ENCODE measurements at regions not wholly inside any gene's neighbourhood (a gene's known extent, or its start where the extent isn't known, plus 50 kb on each side); places are given as distances from the start of the nearest gene placed in this dataset.

- no peak for DNase-seq (ENCODE audit: low spot score)
These were observed 151.7 kb upstream of the CPEB2 start for GRCh38 chr4:14850455-14851097.

- no peak for DNase-seq (ENCODE audit: low spot score)
These were observed 148.9 kb upstream of the CPEB2 start for GRCh38 chr4:14853176-14853943.

DNA sequence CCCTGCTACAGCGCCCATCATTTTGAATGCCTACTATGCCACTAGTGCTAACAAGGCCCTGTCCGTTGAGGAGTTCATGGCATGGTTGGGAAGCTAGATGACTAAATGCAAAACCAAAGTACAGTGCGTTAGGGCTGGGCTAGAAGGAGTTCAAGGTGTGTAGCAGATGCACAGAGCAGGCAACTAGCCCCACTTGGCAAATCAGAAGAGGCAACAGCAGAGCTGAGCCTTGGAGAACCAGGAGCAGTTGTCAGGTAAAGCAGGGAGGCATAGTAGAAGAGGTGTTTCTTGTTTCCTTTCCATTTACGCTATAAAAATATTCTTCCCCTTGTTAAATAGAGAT, 146.6 kb upstream of the CPEB2 start:
- no peak for DNase-seq (ENCODE audit: low spot score)

GRCh38 chr4:14856062-14856933, 146.0 kb upstream of the CPEB2 start:
- DNase-seq (ENCODE audit: low spot score) = peak; percentile 78

DNA sequence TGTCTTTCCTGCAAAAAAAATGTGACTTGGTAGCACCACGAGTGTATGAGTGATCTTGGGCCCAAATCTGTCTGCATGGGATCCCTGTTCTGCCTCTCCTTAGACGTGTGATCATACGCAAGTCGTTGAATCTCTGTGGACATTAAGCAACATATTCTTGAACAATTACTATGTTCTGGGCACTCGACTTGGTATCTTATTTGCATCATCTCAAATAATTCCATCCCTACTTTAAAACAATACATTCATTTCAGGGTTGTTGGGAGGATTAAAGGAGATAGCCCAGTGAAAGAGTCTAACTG, 145.4 kb upstream of the CPEB2 start:
- no peak for DNase-seq (ENCODE audit: low spot score)

- no peak for DNase-seq (ENCODE audit: low spot score)
These were observed 144.8 kb upstream of the CPEB2 start for GRCh38 chr4:14857475-14857874.

GRCh38 chr4:14857981-14858380, 144.3 kb upstream of the CPEB2 start:
- DNase-seq (ENCODE audit: low spot score) = no peak

GRCh38 chr4:14862891-14863290, 139.4 kb upstream of the CPEB2 start:
- DNase-seq (ENCODE audit: low spot score) = no peak

DNA sequence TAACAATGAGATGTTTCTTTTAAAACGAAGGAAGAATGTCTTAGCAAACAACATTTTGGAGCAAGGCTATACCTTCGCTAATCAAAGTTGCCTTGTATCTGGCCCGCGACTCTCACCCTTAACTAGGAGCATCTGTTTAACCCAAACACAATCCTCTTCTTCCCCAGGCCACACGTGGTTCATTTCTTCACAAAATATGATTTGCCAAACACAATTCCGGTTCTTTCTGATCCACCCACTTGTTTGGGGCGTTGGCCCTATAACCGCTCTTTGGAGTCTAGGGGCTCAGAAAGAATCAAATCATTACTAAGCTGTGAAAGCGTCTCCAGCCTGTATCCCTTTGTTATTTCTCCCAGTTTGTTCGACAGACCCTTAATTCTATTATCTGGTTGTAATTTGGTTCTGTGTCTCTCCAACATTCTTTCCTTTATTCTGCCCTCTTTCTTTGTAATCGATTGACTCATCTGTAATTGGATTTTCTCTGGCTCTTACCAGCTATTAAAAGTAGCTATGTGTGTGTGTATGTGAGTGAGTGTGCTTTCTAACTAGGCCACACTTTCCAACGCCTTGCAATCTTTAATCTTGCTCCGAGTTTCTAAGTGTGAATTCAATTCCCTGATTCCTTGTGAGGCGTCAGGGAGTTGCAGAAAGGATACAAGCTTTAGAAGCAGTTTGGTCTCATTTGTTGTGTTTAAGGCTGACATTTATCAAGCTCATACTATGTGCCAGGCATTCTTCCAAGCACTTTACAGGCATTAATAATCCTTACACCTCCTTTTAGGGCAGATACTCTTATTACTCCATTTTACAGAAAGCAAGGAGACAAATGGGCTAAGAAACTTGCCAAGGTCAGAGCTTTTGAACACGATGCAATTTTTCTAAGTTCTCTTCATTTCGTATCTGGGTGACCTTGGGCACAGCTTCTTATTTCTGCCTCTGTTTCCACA, 138.6 kb upstream of the CPEB2 start:
- DNase-seq (ENCODE audit: low spot score) = no peak

DNA sequence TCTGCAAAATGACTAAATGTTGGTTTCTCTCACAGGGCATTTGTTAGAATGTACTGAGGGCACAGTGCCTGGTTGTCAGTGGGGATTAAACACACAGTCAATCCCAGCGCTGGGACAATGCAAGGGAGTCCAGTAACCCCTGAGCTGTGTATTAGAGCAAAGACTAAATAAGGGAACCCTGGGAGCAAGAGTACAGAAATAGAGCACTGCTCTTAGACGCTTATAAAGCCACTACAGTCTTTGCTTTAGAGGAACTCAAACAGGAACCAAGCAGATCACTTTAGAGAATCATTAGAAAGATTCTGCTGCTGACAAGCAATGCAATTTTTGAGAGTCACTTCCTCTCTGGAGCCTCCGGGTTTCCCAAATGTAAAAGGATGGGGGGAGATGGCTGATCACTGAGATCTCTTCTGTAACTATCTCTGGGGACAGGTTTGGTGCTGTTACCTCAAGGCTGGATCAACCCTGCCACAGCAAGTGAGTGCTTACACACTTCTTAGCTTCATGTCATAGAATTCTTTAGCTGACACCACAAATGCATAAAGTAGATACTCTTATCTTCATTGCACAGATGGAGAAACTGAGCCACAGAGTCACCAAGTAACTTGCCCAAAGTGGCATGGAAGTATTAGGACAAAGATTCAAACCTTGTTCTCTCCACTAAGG, 137.8 kb upstream of the CPEB2 start:
- no peak for DNase-seq (ENCODE audit: low spot score)

GRCh38 chr4:14865031-14865366, 137.3 kb upstream of the CPEB2 start:
- no peak for DNase-seq (ENCODE audit: low spot score)

- no peak for DNase-seq (ENCODE audit: low spot score)
These were observed 136.5 kb upstream of the CPEB2 start for GRCh38 chr4:14865804-14866203.

- DNase-seq (ENCODE audit: low spot score) = no peak
These were observed 134.4 kb upstream of the CPEB2 start for GRCh38 chr4:14867847-14868246.

DNA sequence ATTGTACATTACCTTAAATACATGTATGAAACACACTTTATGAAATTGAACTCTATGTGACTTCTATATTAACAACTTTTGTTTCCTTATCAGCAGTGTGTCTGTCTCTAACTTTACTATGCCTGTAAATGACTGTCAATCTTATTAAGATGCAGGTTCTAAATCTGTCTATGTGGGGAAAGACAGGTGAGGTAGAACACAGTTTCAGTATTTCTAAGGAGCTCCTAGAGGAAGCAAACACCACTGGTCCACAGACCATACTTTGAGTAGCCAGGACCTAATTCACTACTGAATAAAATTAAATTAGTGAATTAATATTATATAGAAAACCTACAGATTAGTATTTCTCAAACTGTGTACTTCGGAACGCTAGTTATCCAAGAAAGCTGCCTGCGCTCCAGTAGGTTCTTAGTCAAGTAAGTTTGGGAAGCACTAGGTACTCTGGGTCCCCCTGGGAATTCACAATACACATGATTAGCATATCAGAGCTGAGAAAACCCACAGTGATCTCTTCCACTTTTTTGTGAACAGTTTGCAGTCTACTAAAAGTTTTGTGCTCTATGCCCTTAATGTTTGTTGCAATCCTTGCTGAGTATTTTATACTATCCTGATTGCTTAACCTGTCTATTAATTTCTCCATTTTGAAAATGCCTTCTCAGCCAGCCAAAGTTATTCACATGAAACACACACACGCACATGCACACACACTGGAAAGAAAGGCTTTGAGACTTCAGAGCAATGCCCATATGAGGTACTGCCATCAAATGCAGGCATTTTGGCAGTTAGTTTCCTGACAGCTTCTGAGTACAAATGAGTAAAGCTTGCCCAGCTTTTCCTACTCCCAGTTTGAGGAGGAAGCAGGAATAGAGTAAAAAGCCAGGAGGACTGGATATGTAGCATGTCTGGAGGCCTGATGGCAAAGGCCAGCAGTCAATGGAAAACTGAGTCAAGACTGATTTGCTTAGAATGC, 133.6 kb upstream of the CPEB2 start:
- DNase-seq (ENCODE audit: low spot score) = no peak

GRCh38 chr4:14871676-14872430, 130.4 kb upstream of the CPEB2 start:
- DNase-seq (ENCODE audit: low spot score) = no peak

DNA sequence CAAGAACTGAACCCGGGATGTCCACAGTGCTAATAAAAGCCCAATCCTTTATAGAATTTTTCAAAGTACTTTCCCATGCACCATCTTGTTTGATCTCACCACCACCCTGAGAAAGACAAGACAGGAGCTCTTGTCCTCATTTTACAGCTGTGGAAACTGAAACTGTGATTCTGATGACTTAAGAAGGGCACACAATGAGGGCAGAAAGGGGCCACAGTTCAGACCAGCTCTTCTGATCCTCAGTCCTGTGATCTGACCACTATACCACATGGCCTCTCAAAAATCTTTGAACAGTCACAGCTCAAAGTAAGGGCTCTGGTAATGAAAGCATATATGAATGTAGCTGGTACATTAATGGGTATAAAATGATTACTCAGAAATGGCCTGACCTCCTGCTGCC, 127.3 kb upstream of the CPEB2 start:
- DNase-seq (ENCODE audit: low spot score) = no peak

DNA sequence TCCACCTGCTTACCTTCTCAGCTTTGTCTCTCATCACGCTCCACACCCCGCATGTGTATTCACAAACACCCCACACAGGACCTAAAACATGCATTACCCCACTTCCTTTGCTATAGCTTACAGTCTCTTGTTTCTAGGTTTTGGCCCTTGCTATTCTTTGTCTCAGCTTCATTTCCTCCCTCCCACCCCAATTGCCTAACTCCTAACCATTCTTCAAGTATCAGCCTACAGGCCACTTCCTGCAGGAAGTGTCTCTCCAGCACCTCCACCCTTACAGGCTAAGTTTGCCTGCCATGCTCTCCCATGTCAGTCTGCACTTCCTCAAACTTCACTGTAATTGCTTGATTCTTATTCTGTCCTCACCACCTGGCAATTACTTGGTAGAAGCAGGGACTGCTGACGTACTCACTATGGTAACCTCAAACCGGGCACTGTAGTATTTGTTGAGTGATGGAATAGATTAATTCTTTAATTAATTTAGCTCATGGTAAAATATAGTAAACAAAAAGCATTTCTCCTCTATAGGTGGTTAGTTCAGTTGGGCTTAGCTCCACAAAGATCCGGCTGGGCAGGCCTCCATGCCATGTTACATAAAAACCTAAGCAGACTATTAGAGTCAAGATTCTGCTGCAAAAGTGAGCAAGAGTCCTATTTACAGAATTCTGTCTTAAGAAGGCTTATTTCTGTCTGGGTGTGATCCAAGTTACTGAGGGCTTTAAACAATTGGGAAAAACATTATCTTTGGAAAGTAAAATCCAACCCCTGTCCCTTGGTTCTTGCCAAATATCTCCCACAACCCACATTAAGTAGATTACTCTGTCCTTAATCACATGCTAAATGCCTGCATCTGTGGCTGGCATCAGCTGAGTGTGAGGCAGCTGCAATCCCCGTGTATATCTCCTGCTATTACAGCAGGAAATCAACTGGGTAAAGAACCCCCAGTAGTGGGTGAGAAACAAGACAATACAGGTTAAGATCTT, 124.7 kb upstream of the CPEB2 start:
- DNase-seq (ENCODE audit: low spot score) = no peak

DNA sequence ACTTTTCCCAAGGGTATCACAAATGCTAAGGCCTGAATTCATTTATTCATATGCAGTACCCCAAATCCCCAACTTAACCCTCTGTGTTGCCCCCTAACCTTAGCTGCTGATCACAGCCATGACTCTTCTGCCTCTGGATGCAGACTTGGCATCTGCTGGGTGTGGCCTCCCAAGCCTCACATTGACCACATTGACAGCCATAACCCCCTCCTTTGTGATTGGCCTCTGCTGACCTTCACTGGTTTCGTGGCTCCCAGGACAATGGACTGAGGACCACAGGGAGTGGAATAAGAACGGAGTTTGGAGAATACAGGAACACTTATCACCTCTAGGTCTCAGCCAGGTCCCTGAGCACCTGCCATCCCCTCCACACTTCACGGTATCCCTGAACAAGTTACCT, 123.6 kb upstream of the CPEB2 start:
- no peak for DNase-seq (ENCODE audit: low spot score)
